GM18858 (cell line): ENCODE measurements at regions not wholly inside any gene's neighbourhood (a gene's known extent, or its start where the extent isn't known, plus 50 kb on each side); places are given as distances from the start of the nearest gene placed in this dataset.

Source experiments
- ATAC-seq: cut with Tn5 transposase; IDR thresholded peaks from one replicate; pipeline ENCODE4 v1.9.1; 2021; ENCODE audit not compliant: unreplicated experiment

DNA sequence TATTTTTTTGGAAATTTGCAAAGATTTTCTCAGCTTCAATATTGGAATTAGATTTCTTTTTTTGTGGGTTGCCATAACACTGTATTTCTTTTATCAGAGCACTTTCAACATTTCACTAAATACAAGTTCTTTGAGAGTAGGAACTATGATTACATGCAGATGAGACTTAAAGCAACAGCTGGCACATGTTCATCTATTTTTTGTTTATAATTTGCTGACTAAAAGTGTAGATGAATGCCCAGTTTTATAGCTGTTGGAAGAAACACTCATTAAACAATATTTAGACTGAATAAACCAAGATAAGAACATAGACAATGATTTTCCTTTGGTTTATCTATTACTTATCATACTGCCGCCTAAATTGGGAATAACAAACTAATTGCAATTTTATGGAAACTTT, 803.0 kb upstream of the KLHL1 start:
- ATAC-seq = no peak

DNA sequence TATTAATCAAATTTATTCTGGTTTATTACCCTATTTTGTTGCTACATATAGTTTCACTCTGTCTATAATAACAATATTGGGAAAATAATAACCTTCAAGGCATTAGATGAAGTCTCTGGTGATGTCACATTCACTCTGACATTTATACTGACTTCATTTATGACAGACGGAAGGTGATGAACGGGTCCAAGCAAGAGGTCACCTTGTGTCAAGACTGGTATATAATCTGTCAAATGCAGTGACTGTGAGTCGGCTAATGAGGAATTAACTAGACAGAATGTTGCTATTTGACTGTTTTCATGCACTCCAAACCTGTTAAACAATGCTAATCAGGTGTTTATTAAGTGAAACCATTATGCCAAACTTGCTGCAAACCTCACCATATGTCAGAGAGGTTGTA, 800.5 kb upstream of the KLHL1 start:
- no peak for ATAC-seq

DNA sequence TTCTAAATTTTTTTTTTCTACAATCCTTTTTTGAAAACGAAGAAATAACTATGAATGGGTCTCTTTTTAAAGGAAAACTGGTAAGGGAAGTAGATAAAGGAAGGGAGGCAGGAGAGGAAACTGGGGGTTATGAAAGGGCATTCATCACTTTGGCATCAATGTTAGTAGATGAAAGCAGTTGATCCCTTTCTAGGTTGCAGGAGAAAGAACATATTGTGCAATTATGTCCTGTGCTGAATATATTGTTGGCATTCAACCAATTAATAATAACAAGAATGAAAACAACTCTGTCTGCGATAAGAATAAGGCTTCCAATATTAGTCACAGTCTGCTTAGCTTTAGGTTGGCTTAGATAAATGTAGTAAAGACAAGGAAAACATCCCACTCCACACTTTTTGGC, 796.8 kb upstream of the KLHL1 start:
- no peak for ATAC-seq

DNA sequence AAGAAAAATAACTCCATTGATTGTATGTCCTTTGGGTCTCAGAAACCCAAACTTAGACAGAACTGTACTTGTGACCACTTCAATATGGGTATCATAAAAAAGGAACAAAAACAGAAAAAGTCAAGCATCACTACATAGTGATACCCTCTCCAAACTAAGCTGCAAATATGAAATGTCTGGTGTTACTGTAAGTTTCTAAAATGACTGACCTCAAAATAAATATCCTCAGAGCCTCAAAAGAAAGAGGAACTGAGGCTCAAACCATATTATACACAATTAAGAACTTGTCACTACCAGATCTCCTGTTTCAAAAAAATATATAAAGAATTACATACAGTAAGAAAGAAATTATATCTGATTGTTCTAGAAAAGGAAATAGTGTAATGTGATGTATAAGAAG, 787.9 kb upstream of the KLHL1 start:
- ATAC-seq = peak; percentile 36

DNA sequence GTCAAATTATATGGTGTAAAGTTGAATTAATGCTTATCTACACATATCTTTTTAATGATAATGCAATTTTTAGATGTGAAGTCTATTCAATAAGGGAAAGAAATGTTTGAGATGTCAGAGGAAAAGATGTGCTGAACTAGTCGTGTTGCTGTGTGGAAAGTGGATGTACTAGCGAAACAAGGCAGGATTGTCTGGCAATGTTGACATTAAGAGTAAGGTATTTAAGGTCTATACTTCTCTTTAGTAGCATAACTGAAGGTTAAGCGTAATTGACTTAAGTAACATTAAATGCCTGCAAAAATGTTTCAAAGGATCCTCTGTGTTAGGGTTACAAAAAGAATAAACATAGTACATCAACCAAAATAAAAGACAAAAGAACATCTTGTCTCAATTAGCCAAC, 787.3 kb upstream of the KLHL1 start:
- no peak for ATAC-seq

DNA sequence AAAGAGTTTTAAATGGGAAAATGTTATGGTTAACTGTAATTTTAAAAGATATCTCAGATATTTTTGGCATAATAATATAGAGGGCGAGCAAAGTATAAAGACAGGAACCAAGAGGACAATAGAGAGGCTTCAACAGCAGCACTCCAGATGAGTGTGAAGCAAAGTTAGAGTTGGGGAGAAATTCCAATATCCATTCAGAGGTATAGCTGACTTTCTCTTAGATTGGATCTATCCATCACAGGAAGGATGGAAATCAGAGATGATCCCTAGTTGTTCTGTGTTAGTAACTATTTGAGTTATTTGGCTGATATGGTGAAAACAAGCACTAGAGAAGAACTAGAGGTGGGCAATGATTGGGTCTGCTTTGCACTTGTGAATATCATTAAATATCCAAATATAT, 786.0 kb upstream of the KLHL1 start:
- no peak for ATAC-seq

DNA sequence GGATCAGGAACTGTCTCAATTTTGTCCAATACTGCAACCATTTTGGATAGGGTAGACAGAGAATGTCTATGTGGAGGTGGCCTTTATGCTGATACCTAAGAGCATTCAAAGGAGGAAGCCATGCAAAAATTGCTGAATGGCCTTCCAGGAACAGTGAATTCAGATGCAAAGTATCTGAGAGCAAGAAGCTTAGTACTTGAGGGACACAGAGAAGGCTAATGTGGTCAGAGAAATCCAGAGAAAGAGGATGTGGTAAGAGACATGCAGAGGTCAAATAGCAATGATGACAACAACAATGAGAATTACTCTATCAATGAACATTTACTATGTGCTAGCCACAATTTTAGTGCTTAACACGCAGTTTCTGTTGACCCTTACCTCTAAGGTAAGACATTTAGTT, 785.6 kb upstream of the KLHL1 start:
- peak; percentile 79 for ATAC-seq

DNA sequence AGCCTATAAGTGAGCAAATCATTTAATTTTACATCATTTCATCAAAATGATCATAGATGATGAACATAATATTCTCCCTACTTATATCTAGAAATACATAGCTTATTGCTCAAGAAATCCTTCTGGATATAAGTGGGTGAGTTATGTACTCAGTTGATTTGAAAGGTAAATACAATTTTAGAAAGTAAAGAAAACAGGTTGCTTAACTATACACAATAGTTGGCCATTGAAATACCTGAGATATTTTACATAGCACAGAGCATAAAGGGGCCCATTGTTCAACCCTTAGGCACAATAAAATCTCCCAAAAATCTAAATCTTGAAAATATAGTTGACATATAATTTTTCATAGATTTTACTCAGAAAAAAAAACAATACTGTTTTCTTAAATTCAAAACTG, 782.0 kb upstream of the KLHL1 start:
- ATAC-seq = no peak

DNA sequence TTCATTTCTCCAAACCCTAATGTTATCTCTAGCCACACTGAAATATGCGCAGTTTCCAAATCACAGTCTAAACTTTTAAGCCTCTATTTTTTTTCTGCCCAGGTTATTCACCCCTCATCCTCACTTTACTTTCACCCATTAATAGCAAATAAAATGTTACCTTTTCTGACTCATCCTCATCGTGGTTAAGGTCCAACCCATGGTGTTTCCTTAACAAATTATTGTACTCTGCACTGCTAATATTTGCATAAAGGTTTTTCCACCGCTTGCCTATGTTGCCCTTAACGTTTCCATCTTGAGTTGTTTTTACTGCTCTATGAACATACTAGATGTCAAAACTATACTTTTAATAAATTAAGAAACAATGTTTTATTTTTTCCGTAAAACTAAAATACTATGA, 780.9 kb upstream of the KLHL1 start:
- no peak for ATAC-seq

DNA sequence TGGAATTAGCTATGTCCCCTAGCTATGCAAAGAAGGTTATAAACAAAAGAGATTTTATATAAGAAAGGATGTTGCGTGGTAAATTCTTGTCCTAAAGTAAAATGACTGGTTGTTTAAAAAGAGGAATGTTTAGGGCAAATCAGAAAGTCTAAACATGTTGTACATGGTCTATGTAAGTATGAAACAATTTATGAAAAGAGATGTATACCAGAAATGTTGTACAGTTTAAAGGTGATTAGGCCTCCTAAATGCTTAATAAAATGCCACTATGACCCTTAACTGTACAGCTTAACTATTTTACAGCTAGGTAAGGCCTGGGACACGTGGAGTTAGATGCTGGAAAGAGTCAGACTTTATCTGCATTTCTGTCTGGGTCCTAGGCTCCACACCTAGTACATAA, 775.9 kb upstream of the KLHL1 start:
- no peak for ATAC-seq

DNA sequence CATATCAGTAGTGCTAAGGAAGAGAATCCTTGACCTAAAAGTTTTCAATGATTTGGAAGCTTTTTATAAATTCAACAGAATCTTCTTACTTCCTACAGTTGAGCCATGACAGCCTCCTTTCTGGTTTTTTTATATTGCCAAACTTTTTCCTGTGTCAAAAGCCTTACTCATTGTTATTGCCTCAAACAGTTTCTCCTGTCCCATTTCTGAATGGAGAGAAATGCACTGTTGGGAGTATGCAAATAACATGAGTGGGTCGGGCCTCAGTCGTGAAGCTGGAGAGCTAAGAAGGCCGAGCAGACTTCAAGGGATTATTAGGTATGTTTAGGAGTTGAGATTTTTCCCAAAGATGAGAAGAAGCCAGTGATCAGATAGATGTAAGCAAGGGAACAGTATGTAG, 766.4 kb upstream of the KLHL1 start:
- ATAC-seq = no peak

DNA sequence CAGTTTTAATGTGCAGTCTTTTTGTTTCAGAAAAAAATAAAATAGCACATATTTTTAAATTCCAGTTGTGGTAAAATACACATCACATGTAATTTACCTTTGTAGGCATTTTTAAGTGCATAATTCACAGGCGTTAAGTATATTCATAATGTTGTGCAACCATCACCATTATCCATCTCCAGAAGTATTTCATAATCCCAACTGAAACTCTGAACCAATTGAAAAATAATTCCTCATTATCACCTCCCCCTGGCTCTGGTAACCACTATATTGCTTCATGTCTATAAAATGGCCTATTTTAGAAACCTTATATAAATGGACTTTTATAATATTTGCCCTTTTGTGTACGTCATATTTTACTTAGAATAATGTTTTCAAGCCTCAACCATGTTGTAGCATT, 756.5 kb upstream of the KLHL1 start:
- no peak for ATAC-seq

DNA sequence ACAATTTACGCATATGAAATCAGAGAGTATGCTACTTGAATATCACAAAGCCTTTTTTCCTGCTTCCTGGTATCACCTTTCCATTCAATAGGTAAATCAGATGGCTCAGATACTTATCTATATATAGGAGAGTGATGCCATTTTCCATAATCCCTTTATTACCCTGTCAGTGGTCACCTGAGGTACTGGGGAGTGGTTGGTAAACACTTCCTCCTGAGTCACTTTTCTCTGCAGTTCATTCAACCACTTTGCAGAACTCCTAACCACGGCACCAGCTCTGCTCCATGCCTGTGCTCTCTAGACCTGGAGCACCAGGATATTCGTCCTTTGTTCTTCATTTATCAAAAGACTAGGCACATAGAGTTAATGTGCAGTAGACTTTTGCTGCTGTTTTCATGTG, 748.5 kb upstream of the KLHL1 start:
- no peak for ATAC-seq

DNA sequence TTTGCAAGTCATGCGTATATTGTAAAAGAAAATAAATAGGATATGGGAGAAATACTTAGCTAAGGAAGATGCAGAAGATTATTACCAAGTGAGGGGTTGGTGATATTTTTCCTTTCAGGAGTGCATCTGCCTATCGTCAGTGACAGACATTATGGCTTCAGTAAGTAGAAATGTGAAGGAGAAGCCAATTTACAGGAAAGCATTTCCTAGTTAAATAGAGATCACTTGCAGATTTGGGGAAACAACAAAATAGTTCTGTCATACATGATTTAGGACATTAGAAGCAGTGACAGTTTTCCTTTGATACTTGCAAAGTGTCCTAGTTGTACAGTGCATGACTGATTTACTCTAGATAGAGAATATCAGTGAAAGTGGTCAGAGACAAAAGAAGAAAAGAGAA, 747.8 kb upstream of the KLHL1 start:
- no peak for ATAC-seq

DNA sequence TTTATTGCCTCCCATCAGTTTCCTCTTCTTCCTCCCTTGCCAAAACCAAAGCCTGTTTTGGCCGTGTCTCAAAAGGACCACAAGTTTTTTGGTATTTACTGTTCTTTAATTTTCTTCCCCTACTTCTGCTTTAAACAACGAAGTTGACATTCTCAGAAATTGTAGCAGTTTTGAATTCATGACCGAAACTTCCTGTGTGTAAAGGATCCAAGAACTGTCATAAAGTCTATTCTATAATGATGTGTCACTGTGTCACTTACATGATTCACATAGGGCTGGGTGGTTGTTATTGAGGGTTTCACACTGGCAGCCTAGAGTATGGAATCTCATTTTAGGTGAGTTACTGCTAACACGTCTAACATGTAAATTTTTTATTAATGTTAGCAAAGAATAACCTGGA, 741.0 kb upstream of the KLHL1 start:
- ATAC-seq = no peak

DNA sequence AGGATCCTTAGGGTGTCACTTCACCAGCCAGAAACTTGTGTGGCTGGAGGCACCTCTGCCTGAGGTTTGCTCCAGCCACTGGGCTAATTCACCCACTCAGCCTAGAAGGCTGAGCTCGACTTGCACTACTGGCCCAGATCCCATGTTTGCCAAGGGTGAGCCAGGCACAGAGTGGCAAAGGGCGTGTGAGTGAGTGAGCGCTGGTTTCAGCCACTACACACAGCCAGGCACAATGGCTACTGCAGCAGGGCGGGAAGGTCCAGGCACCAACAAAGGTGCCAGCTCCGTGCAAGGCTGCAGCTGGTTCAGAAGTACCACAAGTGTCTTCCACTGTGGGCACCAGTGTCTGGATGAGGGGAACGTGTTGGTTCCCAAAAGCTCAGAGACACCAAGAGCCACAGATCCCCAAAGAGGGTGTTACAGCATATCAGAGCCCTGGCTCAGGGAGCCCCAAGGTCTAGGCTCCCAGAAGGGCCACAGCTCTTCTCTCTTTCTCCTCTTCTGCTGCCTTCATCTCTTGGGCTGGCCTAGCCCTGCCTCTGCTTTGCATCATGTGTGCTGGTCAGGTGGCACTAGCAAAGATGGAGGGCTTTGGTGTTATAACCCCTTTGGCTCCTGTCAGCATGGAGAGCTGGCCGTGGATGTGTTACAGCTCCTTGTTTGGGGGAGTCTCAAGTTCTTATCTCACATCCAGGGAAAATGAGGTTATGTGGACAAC, 736.3 kb upstream of the KLHL1 start:
- ATAC-seq = no peak

DNA sequence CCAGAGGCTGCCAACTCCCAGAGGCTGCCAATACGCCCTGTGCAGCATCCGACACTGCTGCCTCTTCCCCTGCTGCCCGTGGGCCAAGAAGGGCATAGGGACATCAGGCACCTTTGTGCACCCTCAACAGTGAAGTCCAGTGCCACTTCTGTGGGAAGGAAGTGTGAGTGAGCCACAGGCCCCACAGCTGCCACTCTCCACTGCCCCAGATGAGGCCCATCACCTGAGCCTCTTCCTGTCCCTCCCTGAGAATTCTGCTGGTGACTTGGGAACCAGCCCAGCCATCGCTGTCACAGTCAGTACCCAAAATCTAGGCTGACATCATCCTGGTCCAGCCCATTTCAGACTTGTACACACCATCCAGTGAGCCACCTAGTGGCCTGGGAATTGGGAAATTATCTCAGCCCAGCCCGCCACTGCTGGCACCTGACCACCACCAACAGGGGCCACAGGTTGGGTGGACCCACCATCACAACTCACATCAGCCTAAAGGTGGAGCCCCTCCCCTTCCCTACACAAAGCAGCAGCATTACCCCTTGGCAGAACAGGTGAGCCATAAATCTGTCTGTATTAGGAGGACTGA, 733.9 kb upstream of the KLHL1 start:
- no peak for ATAC-seq

DNA sequence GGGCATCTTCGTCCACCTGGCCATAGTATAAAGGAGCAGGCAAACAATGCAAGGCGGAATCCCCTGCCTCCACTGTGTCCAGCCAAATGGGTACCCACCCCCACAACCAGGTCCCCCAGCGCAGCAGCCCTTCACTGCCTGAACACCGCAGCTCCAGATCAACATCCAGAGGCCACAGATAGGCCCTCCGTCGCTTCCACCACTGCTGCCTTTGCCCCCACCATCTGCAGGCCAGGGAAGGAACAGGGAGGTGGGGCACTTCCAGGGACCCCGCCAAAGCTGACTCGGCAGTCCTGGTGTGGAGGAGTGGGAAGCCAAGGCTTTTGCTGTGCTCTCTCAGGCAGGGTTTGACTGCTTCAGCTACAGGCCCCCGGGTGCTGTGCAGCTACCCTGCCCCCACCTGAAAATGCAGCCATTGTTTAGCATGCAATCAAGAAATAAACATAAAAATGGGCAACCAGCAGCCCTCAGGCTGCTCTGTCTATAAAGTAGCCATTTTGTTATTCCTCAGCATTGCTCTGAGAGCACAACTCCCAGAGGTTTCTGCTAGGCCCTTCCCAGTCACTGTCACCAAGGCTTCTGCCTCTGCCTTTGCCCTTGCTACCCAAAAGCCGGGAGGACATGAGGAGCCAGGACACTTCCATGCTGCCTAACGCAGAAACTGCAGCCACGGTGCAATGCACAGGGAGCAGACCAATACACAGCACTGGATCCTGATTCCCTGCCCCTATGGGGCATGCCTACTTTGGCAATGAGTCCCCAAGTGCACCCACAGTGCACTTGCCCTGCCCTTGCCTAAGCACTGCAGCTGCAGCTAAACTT, 733.2 kb upstream of the KLHL1 start:
- no peak for ATAC-seq

DNA sequence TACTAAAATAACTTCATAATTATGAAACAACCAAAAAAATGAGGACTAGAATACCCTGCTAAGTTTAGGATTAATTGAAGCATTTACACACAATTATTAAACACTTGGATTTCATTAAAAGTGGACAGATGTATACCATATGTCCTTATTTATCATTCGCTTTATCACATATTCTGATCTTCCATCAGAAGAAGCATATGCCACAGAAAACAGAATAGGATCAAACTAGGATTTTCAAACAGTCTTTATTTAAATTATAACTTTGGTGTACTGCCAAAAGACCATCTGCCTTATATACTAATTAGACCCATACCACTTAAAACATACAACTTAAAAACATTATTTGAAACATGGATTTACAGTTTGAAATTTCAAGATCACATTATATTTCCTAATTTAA, 727.1 kb upstream of the KLHL1 start:
- ATAC-seq = no peak

DNA sequence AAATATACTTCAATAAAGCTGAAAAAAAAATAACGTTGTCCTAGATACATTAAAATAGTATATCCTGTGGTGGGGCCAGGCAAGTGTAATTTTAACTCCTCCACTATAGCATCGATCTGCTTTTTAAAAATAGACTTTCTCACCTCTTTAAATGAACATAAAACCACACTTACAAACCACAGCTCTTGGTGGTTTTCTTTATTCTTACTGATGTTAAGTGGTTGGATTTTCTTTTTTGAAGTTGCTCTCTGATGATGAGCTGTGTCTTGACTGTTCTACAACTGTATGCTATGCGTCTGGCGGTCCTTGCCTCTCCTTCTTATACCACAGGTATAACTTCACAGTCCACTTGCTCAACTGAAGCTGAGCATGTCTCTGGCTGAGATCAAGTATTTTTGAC, 721.5 kb upstream of the KLHL1 start:
- ATAC-seq = peak; percentile 48

DNA sequence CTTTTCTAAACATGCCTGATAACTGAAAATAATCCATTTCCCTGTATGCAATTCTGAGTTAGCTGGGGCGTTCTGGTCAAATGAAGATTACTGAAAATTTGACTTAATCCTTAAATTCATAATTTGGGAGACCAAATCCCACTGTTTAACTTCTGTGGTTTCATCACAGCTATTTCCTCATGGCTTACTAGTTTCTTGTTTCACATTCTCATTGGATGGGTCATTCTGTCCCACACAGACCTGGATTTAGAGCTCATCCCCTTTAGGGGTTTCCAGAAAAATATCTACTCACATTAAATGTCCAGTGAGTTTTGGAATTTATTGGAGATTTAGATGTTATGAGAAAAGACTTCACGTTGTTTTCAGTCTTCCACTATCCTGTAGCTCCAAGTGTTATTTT, 709.3 kb upstream of the KLHL1 start:
- no peak for ATAC-seq

DNA sequence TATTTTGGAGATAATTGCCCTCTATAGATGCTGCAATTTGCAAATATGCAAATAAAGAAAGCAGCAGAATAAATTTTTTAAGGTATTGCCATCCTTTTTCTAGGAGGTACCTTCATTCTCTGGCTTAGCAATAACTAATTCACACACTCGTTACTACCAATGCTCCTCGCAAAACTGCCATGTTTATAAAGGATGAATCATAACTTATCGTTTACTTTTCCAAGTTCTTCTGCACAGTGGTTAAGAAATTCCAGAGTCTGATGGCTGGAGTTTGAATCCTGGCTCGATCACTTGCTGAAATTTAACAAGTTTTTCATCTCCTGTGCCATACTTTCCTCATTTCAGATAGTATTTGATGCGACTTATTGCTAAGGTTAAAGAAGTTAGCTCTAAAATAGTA, 708.6 kb upstream of the KLHL1 start:
- ATAC-seq = no peak
